GM19324 (cell line): ENCODE measurements at regions not wholly inside any gene's neighbourhood (a gene's known extent, or its start where the extent isn't known, plus 50 kb on each side); places are given as distances from the start of the nearest gene placed in this dataset.
A peak's percentile ranks its signal among the peaks of the same experiment; 100 is the strongest.
"Not testable (repeated sequence)": the region's sequence is repeated elsewhere in the genome, so short reads cannot be mapped to it uniquely, and the experiment has no call there.

Source experiments
- ATAC-seq: cut with Tn5 transposase; IDR thresholded peaks from one replicate; pipeline ENCODE4 v1.9.1; 2021; ENCODE audit warnings: mild to moderate bottlenecking, moderate library complexity; ENCODE audit not compliant: unreplicated experiment, low FRiP score

DNA sequence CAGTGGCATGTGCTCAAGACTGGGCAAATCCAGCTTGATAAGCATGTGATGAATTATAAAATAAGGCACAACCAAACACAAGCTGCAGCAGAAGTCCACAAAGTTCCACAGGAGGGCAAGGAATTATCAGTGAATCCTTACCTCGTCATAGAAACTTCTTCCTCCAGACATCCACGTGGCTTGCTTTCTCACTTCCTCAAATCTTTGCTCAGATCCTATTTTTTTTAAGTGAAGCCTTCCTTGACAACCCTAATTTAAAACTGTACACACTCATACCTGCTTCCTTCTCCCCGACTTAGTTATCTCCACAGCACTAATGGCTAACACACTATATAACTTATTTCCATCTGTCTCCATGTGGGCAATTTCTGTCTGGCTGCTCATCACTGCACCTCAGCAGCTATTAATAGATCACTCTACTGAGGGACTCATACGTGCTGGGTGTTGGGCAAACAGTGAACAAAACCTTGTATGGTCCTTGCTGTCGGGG is 320.7 kb downstream of the KLF13 start:
- not testable (repeated sequence) for ATAC-seq

DNA sequence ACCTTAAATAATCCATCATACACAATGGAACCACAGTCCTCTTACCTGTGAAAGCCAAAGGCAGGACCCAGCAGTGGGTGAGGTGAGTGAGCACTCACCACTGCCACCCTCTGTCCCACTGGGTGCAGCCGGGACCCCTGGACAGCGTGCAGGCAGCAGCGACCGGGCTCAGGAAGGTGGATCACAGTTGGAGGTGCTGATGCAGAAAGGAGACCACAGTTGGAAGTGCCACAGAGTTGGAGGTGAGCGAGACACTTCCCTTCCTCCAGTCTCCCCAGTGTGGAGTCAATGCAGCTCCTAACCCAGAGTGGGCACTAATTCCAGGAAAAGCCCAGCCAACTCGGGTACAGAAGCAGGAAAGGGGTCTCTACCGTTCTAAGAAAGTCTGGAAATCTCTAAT is 323.0 kb downstream of the KLF13 start:
- ATAC-seq: not testable (repeated sequence)

DNA sequence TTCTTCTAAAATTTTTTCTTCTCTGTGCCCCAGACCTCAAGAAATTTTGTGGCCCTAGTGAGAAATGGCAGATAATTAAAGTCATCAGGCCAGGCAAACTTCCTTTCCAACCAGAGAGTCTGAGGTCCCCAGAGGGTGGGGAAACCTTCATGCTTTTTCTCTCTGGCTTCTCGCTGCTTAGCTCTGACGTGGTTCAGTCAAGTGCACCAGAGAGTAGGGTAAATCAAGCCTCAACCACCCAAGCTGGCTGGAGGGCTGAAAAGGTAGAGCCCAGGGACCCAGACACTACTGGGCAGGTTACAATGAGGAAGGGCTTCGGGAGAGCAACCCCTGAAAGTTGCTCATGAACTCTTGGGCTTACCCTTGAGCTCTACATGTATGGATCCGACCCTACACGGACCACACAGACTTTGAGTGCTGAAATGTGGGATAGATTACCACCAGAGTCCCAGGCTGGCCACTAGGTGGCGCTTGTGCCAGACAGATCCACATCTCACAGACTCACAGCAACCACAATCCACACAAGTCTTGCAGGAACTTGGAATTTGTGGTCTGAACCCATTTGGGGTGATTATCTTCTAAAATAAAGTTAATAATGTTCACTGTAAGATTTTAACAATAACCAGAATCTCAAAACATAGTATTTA is 323.5 kb downstream of the KLF13 start:
- ATAC-seq: not testable (repeated sequence)

DNA sequence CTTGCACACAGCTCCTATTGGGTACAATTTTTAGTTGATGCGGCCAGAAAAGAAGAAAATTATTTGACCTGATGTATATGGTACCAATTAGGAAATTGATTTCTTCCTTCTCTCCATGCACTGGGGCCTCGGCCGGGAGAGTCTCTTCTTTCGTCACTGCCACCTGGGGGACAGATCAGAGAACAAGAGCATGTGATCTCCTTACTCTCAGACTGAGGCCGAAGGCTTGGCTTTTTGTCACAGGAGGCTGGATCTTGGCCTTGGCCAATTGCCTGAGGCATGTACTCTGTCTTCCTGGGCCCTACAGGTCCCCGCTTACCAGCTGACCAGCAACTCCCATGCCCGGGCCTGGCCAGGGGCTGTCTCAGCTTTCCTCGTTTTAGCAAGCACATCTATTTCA is 330.3 kb downstream of the KLF13 start:
- ATAC-seq: not testable (repeated sequence)

DNA sequence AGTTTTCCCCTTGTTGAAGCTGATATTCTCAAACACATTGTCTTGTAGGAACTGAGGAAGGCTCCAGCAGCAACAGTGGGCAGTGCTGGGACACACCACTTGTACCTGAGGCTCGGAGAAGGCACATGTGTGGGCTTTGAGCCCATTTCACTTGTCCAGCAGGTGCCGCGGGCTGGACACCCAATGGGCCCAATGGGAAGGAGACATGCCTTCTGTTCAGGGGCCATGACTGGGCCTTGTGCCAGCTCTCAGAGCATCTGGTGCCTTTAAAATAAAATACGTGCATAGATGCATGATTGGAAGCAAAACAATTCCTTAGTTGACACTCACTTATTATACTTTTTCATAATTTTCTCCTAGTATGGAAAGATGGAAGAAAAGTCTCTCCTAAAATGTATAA is 334.2 kb downstream of the KLF13 start:
- ATAC-seq: no peak

DNA sequence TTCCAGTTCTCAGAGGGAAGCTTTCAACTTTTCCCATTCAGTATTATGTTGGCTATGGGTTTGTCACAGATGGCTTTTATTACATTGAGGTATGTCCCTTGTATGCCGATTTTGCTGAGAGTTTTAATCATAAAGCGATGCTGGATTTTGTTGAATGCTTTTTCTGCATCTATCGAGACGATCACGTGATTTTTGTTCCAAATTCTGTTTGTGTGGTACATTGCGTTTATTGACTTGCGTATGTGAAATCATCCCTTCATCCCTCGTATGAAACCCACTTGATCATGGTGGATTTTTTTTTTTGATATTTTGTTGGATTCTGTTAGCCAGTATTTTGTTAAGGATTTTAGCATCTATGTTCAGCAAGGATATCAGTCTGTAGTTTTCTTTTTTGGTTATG is 339.1 kb downstream of the KLF13 start:
- ATAC-seq: not testable (repeated sequence)

DNA sequence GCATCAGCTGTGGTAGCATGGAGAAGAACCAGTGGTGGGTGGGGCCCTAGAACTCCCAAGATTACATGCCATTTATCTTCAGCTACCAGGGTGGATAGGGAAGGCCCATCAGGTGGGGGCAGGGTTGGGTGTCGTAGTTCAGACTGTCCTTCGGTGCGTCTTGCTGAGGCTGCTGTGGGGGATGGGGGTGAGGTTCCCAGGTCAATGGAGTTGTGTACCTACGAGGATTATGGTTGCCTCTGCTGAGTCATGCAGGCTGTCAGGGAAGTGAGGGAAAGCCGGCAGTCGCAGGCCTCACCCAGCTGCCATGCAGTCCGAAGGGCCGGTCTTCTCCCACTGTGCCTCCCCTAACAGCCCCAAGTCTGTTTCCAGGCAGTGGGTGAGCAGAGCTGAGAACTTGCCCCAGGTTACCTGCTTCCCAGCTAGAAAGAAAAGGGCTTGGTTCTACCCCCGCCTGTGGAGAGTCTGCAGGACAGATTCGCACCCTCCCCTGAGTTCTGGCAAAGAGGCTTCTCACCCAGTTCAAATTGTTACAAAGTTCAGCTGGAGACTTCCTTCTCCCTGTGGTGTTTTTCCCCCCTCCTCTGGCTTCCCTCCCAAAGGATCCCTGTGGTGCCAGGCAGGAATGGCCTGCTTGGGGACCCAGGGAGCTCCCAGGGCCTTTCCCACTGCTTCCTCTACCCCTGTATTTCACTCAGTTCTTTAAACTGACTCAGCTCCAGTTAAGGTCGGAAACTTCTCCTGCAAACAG is 342.7 kb downstream of the KLF13 start:
- ATAC-seq: not testable (repeated sequence)

DNA sequence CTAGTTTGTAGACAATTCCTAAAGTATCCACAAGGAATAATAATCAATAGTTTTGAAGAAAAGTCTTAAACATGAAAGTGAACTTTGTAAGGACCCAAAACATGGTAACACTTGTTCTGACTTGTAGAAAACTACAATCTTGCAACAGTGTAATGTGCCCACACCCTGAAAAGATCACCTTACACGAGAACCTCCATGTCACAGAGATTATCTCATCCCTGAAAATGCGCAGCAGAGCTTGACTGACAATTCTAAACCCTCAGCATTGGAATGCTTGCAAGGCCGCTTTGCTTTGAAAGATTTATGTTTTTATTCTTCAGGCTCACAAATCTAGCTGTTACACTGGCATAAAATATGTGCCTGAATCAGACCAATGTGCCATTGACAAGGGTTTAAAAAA is 346.6 kb downstream of the KLF13 start:
- not testable (repeated sequence) for ATAC-seq

DNA sequence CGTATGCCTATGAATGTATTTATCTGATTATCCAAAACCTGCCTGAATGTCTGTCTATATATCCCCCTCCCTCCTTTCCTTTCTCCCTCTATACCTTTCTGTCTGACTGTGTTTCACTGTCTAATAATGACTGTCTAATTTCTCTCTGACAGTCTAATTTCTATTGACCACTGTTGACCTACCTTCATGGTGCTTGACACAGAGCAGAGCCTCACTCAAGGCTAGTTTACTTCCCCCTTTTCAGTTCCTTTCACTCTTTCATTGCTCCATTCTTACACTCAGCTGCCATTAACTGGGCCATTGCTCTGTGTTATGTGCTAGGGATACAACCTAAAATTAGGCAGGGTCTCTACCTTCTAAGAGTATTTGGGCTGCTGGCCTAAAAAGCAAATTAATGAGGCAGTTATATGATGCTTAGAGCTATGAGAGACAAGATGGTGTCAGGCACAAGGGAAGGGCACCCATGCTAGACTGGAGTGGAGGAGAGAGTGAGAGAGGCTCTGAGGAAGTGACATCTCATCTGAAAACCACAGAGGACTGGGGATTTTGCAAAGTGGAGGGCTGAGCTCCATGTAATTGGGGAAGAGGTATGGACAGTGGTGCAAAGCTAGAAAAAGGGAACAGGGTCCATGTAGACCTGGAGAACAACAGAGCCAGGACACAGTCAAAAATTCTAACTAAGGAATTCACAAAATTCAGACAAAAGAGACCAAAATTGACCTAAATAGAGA is 348.6 kb upstream of the CHRNA7 start:
- not testable (repeated sequence) for ATAC-seq

DNA sequence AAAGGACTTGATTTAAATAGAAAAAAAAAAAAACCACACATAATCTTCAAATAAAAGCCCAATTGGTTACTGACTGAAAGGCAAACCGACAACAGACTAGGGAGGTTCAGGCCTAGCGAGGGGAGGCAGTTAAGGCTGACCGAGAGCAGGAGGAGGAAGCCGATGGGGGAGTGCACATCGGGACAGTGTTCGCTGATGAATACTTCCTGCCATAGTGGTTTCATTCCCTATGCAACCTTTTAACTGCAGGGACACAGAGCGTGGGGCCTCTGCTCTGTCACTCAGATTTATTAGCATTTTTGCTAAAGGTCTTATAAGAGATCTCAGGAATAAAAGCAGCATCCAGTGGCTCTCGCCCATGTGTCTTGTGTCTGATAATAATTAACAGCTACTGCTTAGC is 343.2 kb upstream of the CHRNA7 start:
- not testable (repeated sequence) for ATAC-seq

DNA sequence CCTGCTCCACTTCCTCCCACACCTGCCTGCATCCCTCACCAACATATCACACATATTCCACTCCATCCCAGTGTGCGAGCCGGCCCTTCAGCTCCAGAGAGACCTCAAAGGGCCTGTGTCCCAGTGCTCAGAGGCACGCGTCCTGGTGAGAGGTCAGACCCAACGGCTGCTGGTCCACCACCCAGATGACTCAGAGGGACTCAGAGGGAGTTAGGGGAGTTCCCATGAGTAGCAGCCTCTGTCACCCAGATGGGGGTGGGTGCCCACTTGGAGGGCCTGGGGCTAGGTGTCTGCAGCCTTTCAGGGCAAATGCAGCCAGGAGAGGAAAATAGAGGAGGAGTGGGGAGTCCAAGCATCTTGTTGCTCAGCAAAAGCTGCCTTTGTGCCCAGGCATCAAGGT is 333.8 kb upstream of the CHRNA7 start:
- not testable (repeated sequence) for ATAC-seq

DNA sequence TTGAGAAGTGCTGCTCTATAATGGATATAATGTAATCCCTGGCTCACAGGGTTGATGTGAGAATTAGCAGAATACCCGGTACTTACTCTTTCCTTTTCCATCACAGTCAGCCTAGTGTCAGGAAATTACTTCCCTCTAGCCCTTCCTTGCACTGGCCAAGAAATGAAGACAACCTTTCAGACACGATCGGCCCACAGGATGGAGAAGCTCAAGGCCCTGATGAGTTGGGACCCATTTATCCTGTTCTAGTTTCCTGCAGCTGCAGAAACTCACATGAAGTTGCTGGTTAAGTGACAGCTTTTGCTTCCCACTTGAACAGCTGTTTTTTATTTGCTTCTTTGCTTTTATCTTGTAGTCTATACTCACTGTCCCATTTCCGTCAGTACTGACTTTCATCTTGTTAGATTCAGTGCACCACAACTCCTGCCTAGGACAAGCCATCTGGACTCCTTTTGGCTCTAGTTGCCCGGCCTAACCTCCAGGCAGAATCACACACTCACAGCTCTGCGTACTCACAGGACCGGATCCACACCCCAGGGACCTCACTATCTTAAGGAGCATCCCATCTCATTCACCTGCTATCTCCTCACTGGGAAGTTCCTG is 325.1 kb upstream of the CHRNA7 start:
- not testable (repeated sequence) for ATAC-seq

DNA sequence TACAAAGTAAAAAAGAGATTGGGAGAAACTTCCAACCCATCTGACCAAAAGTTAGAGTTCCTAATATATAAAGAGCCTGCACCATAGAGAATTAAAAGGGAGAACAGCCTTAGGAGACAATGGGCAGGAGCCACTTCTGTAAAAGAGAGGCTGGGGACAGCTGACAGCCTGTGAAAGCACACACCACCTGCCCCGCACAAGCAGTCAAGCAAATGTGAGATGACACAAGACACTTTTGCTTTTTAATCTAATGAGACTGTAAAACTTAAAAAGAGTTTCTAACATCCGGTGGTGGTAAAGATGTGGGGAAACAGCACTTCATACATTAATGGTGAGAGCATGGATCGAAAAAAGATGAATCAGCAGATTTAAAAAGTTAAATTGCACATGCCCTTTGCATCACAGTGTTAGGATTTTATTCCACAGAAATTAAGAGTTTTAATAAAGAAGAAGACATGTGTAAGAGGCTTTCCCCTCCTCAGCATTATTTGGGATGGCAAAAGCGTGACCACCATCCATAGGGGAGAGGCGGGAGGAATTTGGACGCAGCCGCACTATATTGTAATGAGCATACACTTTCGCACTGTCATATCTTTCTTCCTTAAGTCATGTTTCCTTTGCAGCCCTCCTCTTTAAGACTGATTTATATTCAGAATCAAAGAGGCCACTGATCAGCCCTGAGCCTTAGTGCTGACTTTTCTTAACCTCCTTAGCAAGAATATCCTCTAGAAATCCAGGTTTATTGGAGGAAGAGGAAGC is 322.2 kb upstream of the CHRNA7 start:
- peak; percentile 52 for ATAC-seq

DNA sequence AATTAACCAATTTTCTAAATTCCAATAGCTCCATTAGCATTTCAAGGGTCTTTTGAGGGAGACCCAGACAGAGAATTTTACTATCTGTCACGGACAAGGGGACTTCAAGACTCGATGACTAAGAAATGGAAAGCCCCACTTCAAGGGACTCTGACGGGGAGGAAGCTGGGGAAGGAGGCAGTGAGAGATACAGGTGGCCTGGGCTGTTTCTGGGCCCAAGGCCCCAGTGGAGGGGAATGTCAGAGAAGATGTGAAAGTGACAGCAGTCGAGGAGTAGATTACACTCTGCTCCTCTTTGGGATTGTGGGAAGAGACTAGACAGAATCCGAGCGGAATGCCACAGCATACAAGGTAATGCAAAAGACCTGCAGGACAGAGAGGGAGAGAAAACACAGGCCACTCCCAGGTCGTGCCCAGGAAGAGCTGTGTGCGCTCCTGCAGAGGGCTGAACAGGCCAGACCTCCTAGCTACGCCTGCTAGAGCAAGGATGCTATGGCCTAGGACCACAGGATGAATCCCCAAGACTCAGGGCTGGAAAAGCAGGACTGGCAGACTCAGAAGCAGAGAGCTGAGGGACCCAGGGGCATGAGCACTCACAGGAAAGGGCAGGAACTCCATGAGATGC is 321.5 kb upstream of the CHRNA7 start:
- peak; percentile 52 for ATAC-seq

DNA sequence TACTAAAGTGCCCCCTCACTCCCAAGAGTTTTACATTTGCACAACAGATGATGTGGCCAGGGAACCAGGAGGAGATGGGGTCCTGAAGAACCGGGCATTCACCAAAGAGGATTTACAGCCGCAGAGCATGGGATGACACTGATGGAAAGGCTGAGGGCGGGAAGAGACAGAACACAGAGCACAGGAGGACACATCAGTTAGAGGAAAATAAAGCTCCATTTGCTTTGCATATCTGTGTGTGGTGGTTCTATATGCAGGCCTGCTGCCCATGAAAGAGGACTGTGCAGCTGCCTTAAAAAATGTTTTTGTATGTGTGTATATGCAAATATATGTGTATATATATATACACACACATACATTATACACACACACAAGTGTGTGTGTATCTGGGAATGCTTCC is 320.8 kb upstream of the CHRNA7 start:
- ATAC-seq: not testable (repeated sequence)

DNA sequence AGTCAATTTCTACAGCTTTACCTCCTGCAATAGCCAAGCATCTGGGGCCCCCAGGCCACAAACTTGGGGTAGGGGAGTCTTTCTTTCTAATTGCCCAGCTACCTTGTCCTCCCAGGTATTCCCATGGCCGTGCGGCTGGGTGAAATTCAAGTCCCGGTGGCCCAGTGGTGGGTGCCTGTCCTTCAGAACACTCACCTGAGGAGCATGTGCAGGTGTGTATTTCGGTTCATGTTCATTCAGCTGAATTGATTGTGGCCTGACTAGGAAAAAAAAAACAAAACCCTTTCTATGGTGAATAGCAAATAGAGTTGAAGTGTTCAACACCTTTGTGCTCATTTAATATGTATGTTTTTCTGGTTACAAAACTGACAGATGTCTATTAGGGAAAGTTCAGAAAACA is 319.5 kb upstream of the CHRNA7 start:
- ATAC-seq: not testable (repeated sequence)

DNA sequence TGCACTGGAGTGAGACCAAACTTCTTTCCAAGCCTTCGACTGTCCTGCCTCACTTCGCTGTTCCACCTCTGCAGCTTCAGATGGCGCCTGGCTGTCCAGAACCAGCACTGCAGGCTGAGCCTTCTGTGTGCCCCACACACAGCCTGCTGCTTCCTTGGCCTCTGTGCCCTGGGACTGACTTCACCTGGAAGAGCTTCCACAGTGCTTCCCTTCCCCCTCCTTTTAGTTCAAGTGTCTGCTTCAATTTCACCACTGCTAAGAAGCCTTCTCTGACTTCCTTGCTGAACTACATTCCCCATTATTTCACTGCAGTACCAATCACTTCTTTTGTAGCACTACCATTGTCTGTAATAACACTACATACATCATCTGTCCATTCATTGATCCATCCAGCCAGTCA is 315.1 kb upstream of the CHRNA7 start:
- not testable (repeated sequence) for ATAC-seq

DNA sequence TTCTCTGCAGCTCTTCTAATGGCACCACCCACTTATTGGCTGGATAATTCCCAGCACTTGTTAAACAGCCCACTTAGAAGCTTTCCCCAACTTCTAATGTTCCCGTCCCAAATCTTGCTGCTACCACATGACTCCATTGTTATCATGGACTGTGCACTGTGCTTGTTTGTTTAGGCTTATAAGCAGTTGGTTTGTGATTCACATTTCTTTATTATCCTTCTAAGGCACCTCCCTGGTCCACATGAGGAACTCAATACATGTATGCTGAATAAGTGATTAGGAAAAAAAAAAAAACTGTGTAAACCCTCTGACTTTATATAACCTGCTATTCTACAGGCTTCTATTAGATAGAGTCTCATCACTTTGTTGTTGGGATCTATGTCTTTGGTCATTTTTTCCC is 311.7 kb upstream of the CHRNA7 start:
- not testable (repeated sequence) for ATAC-seq

DNA sequence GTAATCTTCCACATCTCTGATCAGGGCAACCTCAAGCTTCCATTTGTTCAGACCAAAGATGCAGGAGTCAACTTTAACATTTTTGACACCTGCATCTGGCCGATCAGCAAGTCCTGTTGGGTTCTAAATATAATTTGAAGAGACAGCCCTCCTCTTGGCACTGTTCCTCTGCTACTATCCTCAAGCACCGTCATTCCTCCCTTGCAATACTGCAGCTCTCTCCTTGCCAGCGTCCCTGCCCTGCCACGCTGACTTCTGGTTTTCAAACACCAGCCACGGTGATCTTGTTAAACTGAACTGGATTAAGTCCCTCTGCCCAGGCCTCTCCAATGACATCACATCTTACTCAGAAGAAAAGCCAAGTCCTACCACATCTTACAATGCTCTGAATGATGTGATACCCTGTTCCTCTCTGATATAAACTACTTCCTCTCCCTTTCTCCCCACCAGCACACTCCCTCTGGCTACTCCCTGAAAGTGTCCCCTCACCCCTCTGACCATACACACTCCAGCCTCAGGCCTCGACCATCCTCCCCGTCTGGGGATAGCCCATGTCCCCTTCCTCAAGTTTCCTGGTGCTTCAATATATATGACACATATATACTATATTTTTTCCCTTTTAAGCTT is 310.8 kb upstream of the CHRNA7 start:
- ATAC-seq: not testable (repeated sequence)
